Suprapubic skin (tissue), 4 donors: ENCODE measurements at regions not wholly inside any gene's neighbourhood (a gene's known extent, or its start where the extent isn't known, plus 50 kb on each side); places are given as distances from the start of the nearest gene placed in this dataset.

Experiments used
- EP300 ChIP-seq: sonication (generic); formaldehyde crosslinking; IDR thresholded peaks from one replicate; pipeline ENCODE4 v1.6.1; 2017; ENCODE audit warnings: antibody characterized with exemption
- POLR2A ChIP-seq, 2 donors: fragments of 450-650 bp; IDR thresholded peaks; one replicate each; pipeline ENCODE4 v1.6.1; 2017; ENCODE audit warnings: antibody characterized with exemption in 2 of 2, mild to moderate bottlenecking in 2 of 2, moderate library complexity in 2 of 2
- POLR2AphosphoS5 ChIP-seq, 3 donors: sonication (generic); formaldehyde crosslinking; IDR thresholded peaks; one replicate each; pipeline ENCODE4 v1.6.1; 2017; ENCODE audit warnings: antibody characterized with exemption in 3 of 3
- TF ChIP-seq, protein P1 (sequence below), 2 donors: fragments of 200-600 bp in 1 of 2; fragments of 450-650 bp in 1 of 2; sonication (generic) in 1 of 2; IDR thresholded peaks; one replicate each; pipeline ENCODE4 v1.5.1; 2016 to 2019; ENCODE audit warnings: antibody characterized with exemption in 2 of 2, mild to moderate bottlenecking in 1 of 2, moderate library complexity in 1 of 2

- TF ChIP-seq POLR2A (IDR thresholded peaks at IDR 0.05): no peak
- TF ChIP-seq, protein P1, sequence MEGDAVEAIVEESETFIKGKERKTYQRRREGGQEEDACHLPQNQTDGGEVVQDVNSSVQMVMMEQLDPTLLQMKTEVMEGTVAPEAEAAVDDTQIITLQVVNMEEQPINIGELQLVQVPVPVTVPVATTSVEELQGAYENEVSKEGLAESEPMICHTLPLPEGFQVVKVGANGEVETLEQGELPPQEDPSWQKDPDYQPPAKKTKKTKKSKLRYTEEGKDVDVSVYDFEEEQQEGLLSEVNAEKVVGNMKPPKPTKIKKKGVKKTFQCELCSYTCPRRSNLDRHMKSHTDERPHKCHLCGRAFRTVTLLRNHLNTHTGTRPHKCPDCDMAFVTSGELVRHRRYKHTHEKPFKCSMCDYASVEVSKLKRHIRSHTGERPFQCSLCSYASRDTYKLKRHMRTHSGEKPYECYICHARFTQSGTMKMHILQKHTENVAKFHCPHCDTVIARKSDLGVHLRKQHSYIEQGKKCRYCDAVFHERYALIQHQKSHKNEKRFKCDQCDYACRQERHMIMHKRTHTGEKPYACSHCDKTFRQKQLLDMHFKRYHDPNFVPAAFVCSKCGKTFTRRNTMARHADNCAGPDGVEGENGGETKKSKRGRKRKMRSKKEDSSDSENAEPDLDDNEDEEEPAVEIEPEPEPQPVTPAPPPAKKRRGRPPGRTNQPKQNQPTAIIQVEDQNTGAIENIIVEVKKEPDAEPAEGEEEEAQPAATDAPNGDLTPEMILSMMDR (IDR thresholded peaks at IDR 0.05): no peak
- no peak for TF ChIP-seq POLR2AphosphoS5 (IDR thresholded peaks at IDR 0.05)
- TF ChIP-seq EP300: no peak
Measured at GRCh38 chr20:10951216-10951615, 277.4 kb upstream of the JAG1 start.
